HepG2 (cell line): ENCODE measurements at regions not wholly inside any gene's neighbourhood (a gene's known extent, or its start where the extent isn't known, plus 50 kb on each side); places are given as distances from the start of the nearest gene placed in this dataset.

ENCODE experiments used
- BRD4 ChIP-seq: sonication (generic); formaldehyde crosslinking; IDR thresholded peaks from 2 replicates; pipeline ENCODE4 v1.4.0; 2020; ENCODE audit warnings: missing genetic modification reagents
- FOXK2 ChIP-seq: fragments of 450-650 bp; IDR thresholded peaks from 2 replicates; pipeline ENCODE4 v1.6.1; 2016
- IKZF4 ChIP-seq: sonication (generic); formaldehyde crosslinking; IDR thresholded peaks from 2 replicates; pipeline ENCODE4 v1.5.1; 2020; ENCODE audit warnings: borderline replicate concordance, mild to moderate bottlenecking, low read depth, missing genetic modification reagents; ENCODE audit errors: not compliant biosample characterization
- LRRFIP1 ChIP-seq: sonication (generic); formaldehyde crosslinking; conservative IDR thresholded peaks from 2 replicates; pipeline ENCODE4 v1.4.0; 2020; ENCODE audit warnings: missing genetic modification reagents
- RBFOX2 ChIP-seq: fragments of 200-400 bp; formaldehyde crosslinking; IDR thresholded peaks from 2 replicates; pipeline ENCODE4 v1.6.1; 2017; ENCODE audit warnings: low read depth, mild to moderate bottlenecking, low read length

DNA sequence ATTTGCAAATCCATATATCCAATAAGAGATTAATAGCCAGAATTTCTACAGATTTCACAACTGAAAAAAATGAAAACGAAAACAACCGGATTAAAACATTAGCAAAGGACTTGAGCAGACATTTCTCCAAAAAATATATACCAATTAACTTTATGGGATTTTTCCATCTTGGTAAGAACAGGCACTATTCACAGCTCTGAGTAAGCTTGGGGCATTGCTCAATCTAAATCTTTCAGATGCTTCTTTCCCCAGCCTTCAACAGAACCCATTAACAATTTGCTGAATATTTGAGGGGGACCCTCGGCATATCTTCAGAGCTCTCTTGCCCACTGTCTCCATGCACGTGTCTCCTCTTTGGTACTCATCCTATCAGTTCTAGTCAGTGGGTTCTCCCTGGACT is 111.7 kb upstream of the CD93 start:
- TF ChIP-seq RBFOX2 (no peak), IKZF4 (CRISPR knock-in tag) (no peak), BRD4 (no peak), LRRFIP1 (CRISPR knock-in tag) (no peak), FOXK2 (no peak)
